ENCODE measurements at regions not wholly inside any gene's neighbourhood (a gene's known extent, or its start where the extent isn't known, plus 50 kb on each side); places are given as distances from the start of the nearest gene placed in this dataset.

GRCh38 chr18:78692105-78692504, 287.5 kb upstream of the SALL3 start:
- TF ChIP-seq, protein P1, sequence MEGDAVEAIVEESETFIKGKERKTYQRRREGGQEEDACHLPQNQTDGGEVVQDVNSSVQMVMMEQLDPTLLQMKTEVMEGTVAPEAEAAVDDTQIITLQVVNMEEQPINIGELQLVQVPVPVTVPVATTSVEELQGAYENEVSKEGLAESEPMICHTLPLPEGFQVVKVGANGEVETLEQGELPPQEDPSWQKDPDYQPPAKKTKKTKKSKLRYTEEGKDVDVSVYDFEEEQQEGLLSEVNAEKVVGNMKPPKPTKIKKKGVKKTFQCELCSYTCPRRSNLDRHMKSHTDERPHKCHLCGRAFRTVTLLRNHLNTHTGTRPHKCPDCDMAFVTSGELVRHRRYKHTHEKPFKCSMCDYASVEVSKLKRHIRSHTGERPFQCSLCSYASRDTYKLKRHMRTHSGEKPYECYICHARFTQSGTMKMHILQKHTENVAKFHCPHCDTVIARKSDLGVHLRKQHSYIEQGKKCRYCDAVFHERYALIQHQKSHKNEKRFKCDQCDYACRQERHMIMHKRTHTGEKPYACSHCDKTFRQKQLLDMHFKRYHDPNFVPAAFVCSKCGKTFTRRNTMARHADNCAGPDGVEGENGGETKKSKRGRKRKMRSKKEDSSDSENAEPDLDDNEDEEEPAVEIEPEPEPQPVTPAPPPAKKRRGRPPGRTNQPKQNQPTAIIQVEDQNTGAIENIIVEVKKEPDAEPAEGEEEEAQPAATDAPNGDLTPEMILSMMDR (IDR thresholded peaks at IDR 0.05; ENCODE audit: insufficient read depth, low read length, poor library complexity, severe bottlenecking): no peak
- H3K4me3 ChIP-seq (ENCODE audit: low read depth, low read length): no peak overlapping the region
- H3K27me3 ChIP-seq (ENCODE audit: control insufficient read depth, insufficient read depth, low read length): no peaks in the 10 kb centered on the region

GRCh38 chr18:78693429-78693828, 286.2 kb upstream of the SALL3 start:
- H3K4me3 ChIP-seq (ENCODE audit: low read depth, low read length): no peak overlapping the region
- TF ChIP-seq, protein P1 (IDR thresholded peaks at IDR 0.05; ENCODE audit: insufficient read depth, low read length, poor library complexity, severe bottlenecking): no peak
- no peak for DNase-seq (ENCODE audit: low read depth)
- H3K36me3 ChIP-seq (ENCODE audit: control insufficient read depth, insufficient read depth, low read length): no peaks in the 10 kb centered on the region
- H3K27me3 ChIP-seq (ENCODE audit: control insufficient read depth, insufficient read depth, low read length): no peaks in the 10 kb centered on the region

More at GRCh38 chr18:78692105-78692504, 287.5 kb upstream of the SALL3 start:
- no peaks in the 10 kb centered on the region for H3K36me3 ChIP-seq (ENCODE audit: control insufficient read depth, insufficient read depth, low read length)
- DNase-seq (ENCODE audit: low read depth): no peak

DNA sequence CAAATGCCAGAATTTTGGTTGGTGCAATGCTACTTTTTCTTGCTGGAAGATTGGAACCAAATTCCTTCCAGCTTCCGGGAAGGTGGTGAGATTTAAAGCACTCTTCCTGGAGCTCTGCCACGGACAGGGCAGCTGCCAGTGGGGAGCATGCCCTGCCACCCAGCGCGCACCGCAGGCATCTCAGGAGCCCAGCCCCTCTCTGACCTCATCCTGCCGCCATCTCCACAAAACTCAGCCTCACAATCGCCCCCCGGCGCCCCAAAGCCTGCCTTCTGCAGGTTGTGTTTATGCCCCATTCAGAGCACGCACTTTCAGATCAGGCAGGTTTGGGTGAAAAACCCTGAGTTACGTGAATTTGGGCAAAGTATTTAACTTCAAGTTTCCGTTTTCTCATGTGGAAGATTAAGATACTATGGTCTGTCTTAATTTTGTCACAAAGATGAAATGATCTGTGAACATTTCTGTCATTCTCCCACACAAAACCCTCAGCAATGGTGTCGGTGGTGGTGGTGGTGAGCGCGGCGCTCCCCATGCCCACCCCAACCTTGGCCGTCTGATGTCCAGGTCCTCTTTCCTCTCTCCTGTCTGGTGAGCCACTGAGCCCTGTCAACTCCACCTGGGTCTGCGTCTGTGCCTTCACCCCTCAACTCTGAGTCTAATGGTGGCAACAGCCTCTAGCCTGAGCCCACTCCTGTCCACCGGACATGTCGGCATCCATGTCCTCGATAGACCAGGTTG, 282.8 kb upstream of the SALL3 start:
- Histone ChIP-seq H3K4me3 (ENCODE audit: low read depth, low read length) (no peak overlapping the region), H3K27me3 (ENCODE audit: control insufficient read depth, insufficient read depth, low read length) (no peaks in the 10 kb centered on the region), H3K36me3 (ENCODE audit: control insufficient read depth, insufficient read depth, low read length) (no peaks in the 10 kb centered on the region)
- TF ChIP-seq, protein P1 (IDR thresholded peaks at IDR 0.05; ENCODE audit: insufficient read depth, low read length, poor library complexity, severe bottlenecking): no peak
- DNase-seq (ENCODE audit: low read depth): no peak

DNA sequence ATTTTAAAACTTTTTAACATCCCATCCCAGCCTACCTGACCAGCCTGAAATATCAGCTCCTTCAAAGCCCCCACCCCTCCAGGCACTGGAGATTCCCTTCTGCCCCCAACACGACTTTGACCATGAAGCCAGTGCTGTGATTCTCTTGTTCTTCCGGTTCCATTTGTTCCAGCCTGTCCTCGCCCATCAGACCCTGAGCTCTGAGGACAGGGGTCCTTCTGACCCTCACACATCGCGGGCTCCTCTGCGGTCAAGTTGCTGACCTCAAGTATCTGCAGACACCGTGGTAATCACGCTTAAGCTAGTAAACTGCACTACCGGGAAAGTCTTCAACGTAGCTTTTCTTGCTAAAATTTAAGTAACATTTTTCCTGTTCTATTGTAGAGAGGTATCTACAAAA, 282.2 kb upstream of the SALL3 start:
- TF ChIP-seq, protein P1 (IDR thresholded peaks at IDR 0.05; ENCODE audit: insufficient read depth, low read length, poor library complexity, severe bottlenecking): no peak
- Histone ChIP-seq H3K4me3 (ENCODE audit: low read depth, low read length) (no peak overlapping the region), H3K27me3 (ENCODE audit: control insufficient read depth, insufficient read depth, low read length) (no peaks in the 10 kb centered on the region), H3K36me3 (ENCODE audit: control insufficient read depth, insufficient read depth, low read length) (no peaks in the 10 kb centered on the region)
- DNase-seq (ENCODE audit: low read depth): no peak

GRCh38 chr18:78698914-78699313, 280.7 kb upstream of the SALL3 start:
- TF ChIP-seq, protein P1 (IDR thresholded peaks at IDR 0.05; ENCODE audit: insufficient read depth, low read length, poor library complexity, severe bottlenecking): no peak
- no peak overlapping the region for H3K4me3 ChIP-seq (ENCODE audit: low read depth, low read length)
- H3K27me3 ChIP-seq (ENCODE audit: control insufficient read depth, insufficient read depth, low read length): no peaks in the 10 kb centered on the region
- no peak for DNase-seq (ENCODE audit: low read depth)
- no peaks in the 10 kb centered on the region for H3K36me3 ChIP-seq (ENCODE audit: control insufficient read depth, insufficient read depth, low read length)

DNA sequence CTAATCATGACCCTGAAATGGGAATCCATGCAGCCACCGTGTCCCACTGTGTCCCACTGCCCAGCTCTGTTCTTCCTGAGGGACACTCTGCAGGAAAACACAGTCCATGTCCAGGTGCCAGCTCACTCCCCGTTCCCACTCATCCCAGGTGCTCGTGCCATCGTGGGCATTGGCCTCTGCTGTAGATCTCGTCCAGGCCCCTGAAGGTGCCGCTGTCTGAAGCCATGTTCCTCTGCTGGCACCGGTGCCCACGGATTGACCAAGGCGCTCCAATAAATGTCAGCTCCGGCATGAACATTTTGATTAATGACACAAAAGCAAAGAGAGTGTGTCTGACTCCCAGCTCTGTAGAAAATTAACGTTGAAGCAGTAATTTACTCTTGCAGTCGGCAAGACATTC, 280.1 kb upstream of the SALL3 start:
- TF ChIP-seq, protein P1 (IDR thresholded peaks at IDR 0.05; ENCODE audit: insufficient read depth, low read length, poor library complexity, severe bottlenecking): no peak
- H3K27me3 ChIP-seq (ENCODE audit: control insufficient read depth, insufficient read depth, low read length): no peaks in the 10 kb centered on the region
- H3K4me3 ChIP-seq (ENCODE audit: low read depth, low read length): no peak overlapping the region
- H3K36me3 ChIP-seq (ENCODE audit: control insufficient read depth, insufficient read depth, low read length): no peaks in the 10 kb centered on the region
- no peak for DNase-seq (ENCODE audit: low read depth)
